HG02938 (cell line): ENCODE measurements at regions not wholly inside any gene's neighbourhood (a gene's known extent, or its start where the extent isn't known, plus 50 kb on each side); places are given as distances from the start of the nearest gene placed in this dataset.
A peak's percentile ranks its signal among the peaks of the same experiment; 100 is the strongest.
"Not testable (repeated sequence)": the region's sequence is repeated elsewhere in the genome, so short reads cannot be mapped to it uniquely, and the experiment has no call there.

Experiments used
- ATAC-seq: cut with Tn5 transposase; IDR thresholded peaks from one replicate; pipeline ENCODE4 v1.9.1; 2021; ENCODE audit warnings: mild to moderate bottlenecking, moderate library complexity; ENCODE audit not compliant: unreplicated experiment

DNA sequence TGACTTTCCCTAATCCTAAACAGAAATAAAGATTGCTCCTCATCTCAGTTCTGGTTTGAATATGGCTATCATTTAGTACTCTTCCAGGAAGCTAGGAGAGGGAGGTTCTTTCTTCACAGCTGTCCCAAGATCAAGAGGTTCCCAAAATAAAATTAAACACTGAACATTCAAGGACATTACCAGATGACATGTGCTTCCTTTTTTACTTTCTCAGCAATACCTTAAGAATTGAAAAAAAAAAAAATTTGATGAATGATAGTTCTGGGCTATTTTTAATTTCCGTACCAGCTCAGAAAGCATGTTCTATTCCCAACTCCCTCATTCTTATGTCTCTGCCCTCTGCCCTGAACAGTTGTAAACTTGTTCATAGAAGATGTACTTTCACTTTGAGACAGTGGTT, 61.7 kb upstream of the MYL1 start:
- no peak for ATAC-seq

DNA sequence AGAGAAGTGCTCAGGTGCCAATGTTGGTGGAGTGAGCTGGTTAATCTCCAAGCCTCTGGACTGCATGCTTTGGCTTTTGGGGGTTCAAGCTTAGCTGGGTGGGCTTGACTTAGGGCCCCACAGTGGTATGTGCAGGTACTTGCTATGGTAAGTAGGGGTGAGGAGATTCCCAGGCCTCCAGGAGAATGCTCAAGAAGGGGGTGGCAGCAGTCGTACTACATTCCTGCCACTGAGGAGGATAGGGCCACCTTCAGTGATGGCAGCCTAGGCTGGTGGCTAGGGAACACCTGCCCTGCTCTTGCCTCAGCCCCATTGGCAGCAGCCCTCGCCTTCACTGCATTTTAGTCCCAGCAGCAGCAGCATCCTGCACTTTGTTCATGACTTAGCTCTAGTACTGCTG, 55.6 kb upstream of the MYL1 start:
- ATAC-seq: no peak

DNA sequence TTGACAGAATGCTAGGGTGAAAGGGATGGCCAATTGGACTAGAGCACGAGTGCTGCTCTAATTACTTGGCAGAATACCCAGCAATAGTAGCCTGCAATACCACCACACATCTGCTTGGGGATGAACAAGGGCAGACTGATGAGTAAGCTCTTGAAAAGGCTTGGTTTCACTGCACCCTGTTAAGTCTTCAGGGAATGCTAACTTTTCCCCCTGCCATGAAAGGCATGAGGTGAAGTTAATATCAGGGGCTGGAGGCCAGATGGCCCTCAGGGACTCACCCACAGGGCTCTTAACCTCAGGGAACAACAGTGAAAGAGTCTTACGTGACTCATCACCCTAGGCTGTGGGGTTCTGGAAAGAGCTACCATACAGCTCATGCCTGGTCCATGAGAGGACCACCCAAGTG, 51.7 kb upstream of the MYL1 start:
- ATAC-seq: peak; percentile 47

DNA sequence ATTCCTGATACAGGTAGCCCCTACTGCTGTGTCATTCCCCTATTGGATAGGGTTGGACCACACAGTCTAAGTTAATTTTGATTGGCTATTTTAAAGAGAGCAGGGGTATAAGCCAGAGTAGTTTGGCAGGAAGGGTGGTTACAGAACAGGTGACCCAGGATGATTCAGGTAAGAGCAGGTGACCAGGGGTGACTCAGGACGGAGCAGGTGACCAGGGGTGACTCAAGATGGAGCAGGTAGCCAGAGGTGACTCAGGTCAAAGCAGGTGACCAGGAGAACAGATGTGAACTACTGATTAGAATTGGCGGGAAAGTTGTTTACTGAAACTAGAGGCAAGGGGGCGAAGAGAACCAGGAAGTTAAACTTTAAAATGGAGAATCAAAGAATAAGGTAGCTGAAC, 50.5 kb upstream of the MYL1 start:
- ATAC-seq: not testable (repeated sequence)
